ENCODE measurements at regions not wholly inside any gene's neighbourhood (a gene's known extent, or its start where the extent isn't known, plus 50 kb on each side); places are given as distances from the start of the nearest gene placed in this dataset.
"Not testable (repeated sequence)": the region's sequence is repeated elsewhere in the genome, so short reads cannot be mapped to it uniquely, and the experiment has no call there.

DNA sequence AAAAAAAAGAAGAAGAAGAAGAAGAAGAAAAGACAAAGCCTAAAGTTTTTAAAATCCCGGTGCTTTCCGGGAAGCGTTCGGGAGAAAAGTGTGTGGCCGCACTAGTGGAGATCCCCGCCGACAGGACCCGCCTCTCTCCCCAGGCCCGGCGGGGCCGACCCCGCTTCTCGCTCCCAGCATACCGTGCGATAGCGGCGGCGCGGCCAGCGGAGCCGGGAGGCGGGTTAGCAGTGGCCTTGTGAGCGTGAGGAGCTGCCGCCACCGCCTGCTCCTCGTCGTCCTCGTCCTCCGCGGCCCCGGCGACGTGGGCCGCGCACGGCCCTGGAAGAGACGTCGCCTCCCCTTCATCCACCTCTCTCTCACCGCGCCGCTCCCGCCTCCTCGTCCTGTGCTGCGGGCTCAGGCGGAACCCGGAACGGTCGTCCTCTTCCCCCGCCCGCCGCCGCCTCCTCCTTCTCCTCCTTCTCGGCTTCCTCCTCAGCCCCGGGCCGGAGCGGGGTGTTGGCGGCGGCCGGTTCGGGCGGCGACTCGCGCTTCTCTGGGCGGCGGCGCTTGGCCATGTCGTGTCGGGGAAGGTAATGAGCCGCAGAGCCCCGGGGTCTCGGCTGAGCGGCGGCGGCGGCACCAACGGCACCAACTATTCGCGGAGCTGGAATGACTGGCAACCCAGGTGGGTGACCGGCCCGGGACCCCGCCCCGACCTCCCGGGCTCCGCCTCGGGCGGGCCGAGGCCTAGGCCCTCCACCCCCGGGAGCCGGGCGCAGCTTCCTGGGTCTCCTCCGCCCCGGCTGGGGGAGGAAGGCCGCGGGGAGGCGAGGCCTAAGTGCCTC lies 62.6 kb upstream of the CDR2 start:
- not testable (repeated sequence) for H3K4me1 ChIP-seq; H3K36me3 ChIP-seq; H3K27me3 ChIP-seq; H3K9me3 ChIP-seq (replicated peaks)
- peak overlapping the region; percentile 98 for H3K4me3 ChIP-seq
- peak overlapping the region; percentile 84 for H3K27ac ChIP-seq
- peak; percentile 79 to 81 for DNase-seq

- Histone ChIP-seq H3K27ac (peak overlapping the region; percentile 84), H3K4me3 (peak overlapping the region; percentile 98)
- not testable (repeated sequence) for H3K4me1 ChIP-seq; H3K27me3 ChIP-seq; H3K36me3 ChIP-seq; H3K9me3 ChIP-seq (replicated peaks); DNase-seq
Measured at GRCh38 chr16:22436326-22436822, 62.0 kb upstream of the CDR2 start.

- H3K27me3 ChIP-seq; H3K4me3 ChIP-seq; H3K4me1 ChIP-seq; DNase-seq; H3K9me3 ChIP-seq (replicated peaks); H3K36me3 ChIP-seq; H3K27ac ChIP-seq: not testable (repeated sequence)
Measured at GRCh38 chr16:22431314-22431713, 56.9 kb upstream of the CDR2 start.

DNA sequence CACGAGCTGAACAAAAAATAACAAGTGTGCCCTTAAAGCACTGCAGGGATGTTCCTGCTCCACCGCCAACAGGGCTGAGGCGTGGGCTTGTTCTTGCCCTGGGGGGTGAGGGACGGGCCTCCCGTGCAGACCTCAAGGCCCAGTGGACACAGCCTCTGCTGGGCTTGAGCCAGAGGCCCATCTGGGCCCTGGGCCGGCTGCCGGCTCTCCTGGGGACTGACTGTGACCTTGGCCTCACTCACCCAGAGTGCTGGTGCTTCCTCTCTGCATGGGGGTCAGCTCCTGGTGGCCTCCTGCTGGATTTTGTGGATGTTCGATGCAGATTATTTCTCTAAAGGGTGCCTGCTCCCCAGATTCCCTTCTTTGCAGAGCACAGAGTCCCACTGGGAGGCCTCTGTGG lies 54.2 kb upstream of the CDR2 start:
- Histone ChIP-seq H3K9me3 (replicated peaks) (no peaks in the 10 kb centered on the region), H3K4me3 (no peak overlapping the region), H3K4me1 (no peaks in the 10 kb centered on the region), H3K27ac (no peak overlapping the region), H3K27me3 (no peaks in the 10 kb centered on the region), H3K36me3 (no peaks in the 10 kb centered on the region)
- DNase-seq = no peak

DNA sequence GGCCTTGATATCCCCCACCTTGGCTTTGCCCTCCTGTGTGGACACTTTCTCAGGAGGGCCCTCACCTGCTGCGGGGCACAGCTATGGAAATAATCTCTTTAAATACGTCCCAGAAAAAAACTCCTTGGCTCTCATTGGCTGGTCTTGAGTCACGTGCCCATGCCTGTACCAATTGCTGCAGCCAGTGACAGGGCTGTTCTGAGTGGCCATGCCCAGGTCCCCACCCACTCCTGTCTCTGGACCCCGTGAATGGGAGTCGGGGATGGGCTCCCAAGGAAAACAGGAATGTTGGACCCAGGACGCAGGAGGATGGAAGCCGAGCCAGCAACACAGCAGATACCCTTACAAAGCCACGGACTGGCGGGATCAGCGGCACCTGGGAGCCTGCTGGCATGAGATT lies 53.1 kb upstream of the CDR2 start:
- Histone ChIP-seq H3K9me3 (replicated peaks) (no peaks in the 10 kb centered on the region), H3K4me3 (no peak overlapping the region), H3K36me3 (no peaks in the 10 kb centered on the region), H3K27ac (no peak overlapping the region), H3K4me1 (no peaks in the 10 kb centered on the region), H3K27me3 (no peaks in the 10 kb centered on the region)
- no peak for DNase-seq

DNA sequence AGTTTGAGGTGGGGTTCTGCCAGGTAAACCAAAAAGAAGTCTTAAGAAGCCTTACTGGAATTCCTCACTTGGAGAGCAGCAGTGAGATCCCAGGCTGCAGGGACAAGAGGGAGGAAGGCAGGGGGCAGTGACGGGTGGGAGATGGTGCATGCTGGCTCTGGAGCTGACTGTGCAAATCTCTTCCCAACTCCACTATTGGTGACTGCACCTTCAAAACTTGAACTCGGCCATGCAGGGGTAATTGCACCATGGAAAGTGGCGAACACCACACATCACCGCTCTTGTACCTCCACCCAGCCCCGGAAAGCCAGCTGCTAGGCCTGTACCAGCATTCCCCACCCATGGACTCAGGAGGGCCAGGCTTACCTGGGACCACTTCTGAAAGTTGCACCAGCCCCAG lies 51.4 kb upstream of the CDR2 start:
- H3K27me3 ChIP-seq = no peaks in the 10 kb centered on the region
- no peaks in the 10 kb centered on the region for H3K9me3 ChIP-seq (replicated peaks)
- H3K4me1 ChIP-seq = no peaks in the 10 kb centered on the region
- no peak overlapping the region for H3K4me3 ChIP-seq
- DNase-seq = no peak
- H3K27ac ChIP-seq = no peak overlapping the region
- no peaks in the 10 kb centered on the region for H3K36me3 ChIP-seq

DNA sequence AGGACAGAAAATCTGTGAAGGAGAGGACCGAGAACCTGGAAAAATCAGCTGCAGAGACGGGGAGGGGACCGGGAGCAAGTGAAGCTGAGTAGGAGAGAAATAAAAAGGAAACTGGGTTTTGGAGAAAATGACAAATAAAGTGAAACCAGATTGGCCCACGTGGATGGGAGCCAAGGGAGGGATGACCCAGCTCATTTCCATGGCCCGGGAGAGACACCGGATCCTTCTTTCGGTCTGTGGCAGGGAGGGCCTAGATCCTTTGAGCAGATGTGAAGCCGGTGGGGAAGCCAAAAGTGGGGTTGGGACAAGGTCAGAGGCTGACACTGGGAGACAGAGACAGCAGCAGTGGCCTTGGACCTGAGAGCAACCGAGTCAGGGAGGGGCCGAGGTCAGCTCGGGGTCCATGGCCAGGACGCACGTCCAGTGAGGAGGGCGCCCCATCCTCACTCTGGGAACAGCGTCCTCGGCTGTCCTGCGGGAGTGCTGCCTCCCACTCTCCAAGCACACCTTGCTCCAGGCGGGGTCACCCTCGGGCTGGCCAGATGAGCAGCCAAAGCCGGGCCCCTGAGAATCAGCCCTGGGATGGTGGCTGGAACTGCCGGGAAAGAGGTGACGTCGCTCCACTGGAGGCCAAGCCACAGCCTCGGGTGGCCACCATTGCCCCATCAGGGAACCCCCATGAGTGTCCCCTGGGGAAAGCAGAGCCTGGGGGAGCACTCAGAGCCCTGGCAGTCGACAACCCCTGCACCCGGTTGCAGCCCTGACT lies 50.8 kb upstream of the CDR2 start:
- Histone ChIP-seq H3K27ac (no peak overlapping the region), H3K4me3 (no peak overlapping the region), H3K9me3 (replicated peaks) (no peaks in the 10 kb centered on the region), H3K27me3 (no peaks in the 10 kb centered on the region), H3K36me3 (no peaks in the 10 kb centered on the region), H3K4me1 (no peaks in the 10 kb centered on the region)
- no peak for DNase-seq

DNA sequence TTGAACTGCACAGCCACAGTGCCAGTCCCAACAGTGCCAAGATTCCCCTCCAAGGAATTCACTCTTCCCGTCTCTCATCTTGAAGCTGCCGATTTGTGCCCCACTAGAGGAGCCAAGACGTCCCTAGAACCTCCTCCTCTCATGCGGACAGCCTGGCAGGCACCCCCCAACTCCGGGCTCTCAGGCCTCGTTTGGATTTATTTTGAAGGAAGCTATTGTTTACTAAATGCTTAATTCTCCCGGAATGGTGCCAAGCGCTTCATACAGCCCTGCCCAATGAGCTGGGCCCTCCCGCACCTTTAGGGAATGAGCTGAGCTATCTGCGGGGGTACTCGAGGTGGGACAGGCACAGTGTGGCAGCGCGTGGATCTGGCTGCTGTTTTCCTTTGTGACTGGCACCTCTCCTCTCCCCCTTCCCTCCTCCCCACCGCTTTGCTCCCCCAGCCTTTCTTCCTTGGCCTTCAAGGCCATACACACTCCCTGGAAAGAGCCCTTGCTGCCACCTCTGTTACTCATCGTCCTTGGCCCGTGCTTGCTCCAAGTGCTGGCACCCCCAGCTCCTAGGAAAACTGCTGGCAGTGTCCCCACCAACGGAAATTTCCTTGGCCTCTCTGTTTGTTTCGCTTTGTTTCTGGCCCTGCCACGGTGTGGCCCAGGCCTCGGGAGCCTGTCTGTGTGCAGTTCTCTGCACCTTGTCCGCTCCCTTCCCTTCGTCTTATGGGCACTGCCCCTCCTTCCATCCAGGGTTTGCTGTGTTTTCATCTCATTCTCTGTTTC lies 49.9 kb upstream of the CDR2 start:
- no peak overlapping the region for H3K27ac ChIP-seq

More for the DNA sequence above, 49.9 kb upstream of the CDR2 start:
- H3K9me3 ChIP-seq (replicated peaks) = no peaks in the 10 kb centered on the region
- H3K36me3 ChIP-seq = no peaks in the 10 kb centered on the region
- no peak overlapping the region for H3K4me3 ChIP-seq
- no peaks in the 10 kb centered on the region for H3K4me1 ChIP-seq
- DNase-seq = no peak
- no peaks in the 10 kb centered on the region for H3K27me3 ChIP-seq
